NOMO-1 treated with dmso at 0.1 percent for 144 hours (cell line): ENCODE measurements at regions not wholly inside any gene's neighbourhood (a gene's known extent, or its start where the extent isn't known, plus 50 kb on each side); places are given as distances from the start of the nearest gene placed in this dataset.

Experiments
- DNase-seq: peaks from one replicate; lab custom pipeline; 2025; ENCODE audit not compliant: unreplicated experiment; lab: John Stamatoyannopoulos, UW

GRCh38 chr6:14707276-14707675 is 538.6 kb upstream of the JARID2 start:
- DNase-seq = no peak

GRCh38 chr6:14707971-14708465 is 537.9 kb upstream of the JARID2 start:
- DNase-seq = no peak

GRCh38 chr6:14709066-14709670 is 536.7 kb upstream of the JARID2 start:
- DNase-seq = no peak

GRCh38 chr6:14709900-14710299 is 536.0 kb upstream of the JARID2 start:
- DNase-seq = no peak

GRCh38 chr6:14710421-14710820 is 535.4 kb upstream of the JARID2 start:
- DNase-seq = no peak

- DNase-seq = peak; percentile 93
Measured at GRCh38 chr6:14711056-14711703, 534.7 kb upstream of the JARID2 start.

GRCh38 chr6:14711704-14712379 is 534.0 kb upstream of the JARID2 start:
- DNase-seq = no peak

GRCh38 chr6:14713008-14713960 is 532.6 kb upstream of the JARID2 start:
- DNase-seq = no peak

GRCh38 chr6:14713966-14714631 is 531.8 kb upstream of the JARID2 start:
- no peak for DNase-seq

- DNase-seq = no peak
Measured at GRCh38 chr6:14715076-14715475, 530.8 kb upstream of the JARID2 start.

- DNase-seq = no peak
Measured at GRCh38 chr6:14716499-14717146, 529.2 kb upstream of the JARID2 start.

GRCh38 chr6:14717307-14717706 is 528.6 kb upstream of the JARID2 start:
- DNase-seq = no peak

GRCh38 chr6:14718861-14719260 is 527.0 kb upstream of the JARID2 start:
- DNase-seq = no peak

- no peak for DNase-seq
Measured at GRCh38 chr6:14719270-14719669, 526.6 kb upstream of the JARID2 start.

- no peak for DNase-seq
Measured at GRCh38 chr6:14720411-14721102, 525.3 kb upstream of the JARID2 start.

GRCh38 chr6:14721103-14721758 is 524.6 kb upstream of the JARID2 start:
- DNase-seq = peak; percentile 84

- DNase-seq = no peak
Measured at GRCh38 chr6:14722001-14722562, 523.8 kb upstream of the JARID2 start.

GRCh38 chr6:14722704-14723103 is 523.2 kb upstream of the JARID2 start:
- DNase-seq = no peak
